ENCODE measurements at regions not wholly inside any gene's neighbourhood (a gene's known extent, or its start where the extent isn't known, plus 50 kb on each side); places are given as distances from the start of the nearest gene placed in this dataset.

- no peaks in the 10 kb centered on the region for H3K4me1 ChIP-seq
- WGBS, 5 donors, result 43 to 58% (median 48%) methylated on average over 3 of the region's 3 CpGs
- DNase-seq, result no peak
- H3K36me3 ChIP-seq, result no peaks in the 10 kb centered on the region
- intact Hi-C loops (cut with DNase I; ENCODE audit: low total_unique reads), result no loop called here
- peaks cover 0 to 7% (median 0%) of the 10 kb centered on the region in 7 donors for H3K27me3 ChIP-seq (replicated peaks in 1 of 7)
- no peak overlapping the region for H3K4me3 ChIP-seq
- no peak overlapping the region for H3K27ac ChIP-seq
- TF ChIP-seq POLR2AphosphoS5 (IDR thresholded peaks at IDR 0.05) (no peak), POLR2A (IDR thresholded peaks at IDR 0.05) (no peak)
- TF ChIP-seq, protein P1, sequence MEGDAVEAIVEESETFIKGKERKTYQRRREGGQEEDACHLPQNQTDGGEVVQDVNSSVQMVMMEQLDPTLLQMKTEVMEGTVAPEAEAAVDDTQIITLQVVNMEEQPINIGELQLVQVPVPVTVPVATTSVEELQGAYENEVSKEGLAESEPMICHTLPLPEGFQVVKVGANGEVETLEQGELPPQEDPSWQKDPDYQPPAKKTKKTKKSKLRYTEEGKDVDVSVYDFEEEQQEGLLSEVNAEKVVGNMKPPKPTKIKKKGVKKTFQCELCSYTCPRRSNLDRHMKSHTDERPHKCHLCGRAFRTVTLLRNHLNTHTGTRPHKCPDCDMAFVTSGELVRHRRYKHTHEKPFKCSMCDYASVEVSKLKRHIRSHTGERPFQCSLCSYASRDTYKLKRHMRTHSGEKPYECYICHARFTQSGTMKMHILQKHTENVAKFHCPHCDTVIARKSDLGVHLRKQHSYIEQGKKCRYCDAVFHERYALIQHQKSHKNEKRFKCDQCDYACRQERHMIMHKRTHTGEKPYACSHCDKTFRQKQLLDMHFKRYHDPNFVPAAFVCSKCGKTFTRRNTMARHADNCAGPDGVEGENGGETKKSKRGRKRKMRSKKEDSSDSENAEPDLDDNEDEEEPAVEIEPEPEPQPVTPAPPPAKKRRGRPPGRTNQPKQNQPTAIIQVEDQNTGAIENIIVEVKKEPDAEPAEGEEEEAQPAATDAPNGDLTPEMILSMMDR (IDR thresholded peaks at IDR 0.05 in 8 of 11, conservative IDR thresholded peaks at IDR 0.05 in 3 of 11), result no peak
- no peaks in the 10 kb centered on the region for H3K9me3 ChIP-seq
These were observed 234.7 kb downstream of the TTC32 start for GRCh38 chr2:19667085-19667484.

DNA sequence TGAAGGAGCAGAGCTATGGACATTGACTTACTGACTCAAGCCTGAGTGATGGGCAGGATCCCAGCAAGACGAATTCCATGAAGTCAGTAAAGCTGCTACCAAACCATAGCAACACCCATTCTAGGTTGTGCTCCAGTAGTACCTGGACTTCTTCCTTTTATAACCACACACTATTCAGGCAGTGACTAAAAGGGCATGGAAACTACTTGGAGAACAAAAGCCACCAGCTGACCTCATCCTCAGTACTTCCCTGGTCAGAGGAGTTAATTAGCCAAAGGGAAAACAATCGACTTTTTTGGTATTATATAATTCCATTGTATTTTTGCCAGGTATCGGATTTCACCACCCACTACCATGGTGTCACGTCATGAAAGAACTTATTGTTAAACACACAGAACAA lies 237.1 kb downstream of the TTC32 start:
- TF ChIP-seq POLR2A (IDR thresholded peaks at IDR 0.05), result no peak
- TF ChIP-seq, protein P1 (IDR thresholded peaks at IDR 0.05 in 8 of 11, conservative IDR thresholded peaks at IDR 0.05 in 3 of 11), result no peak
- no peak for TF ChIP-seq POLR2AphosphoS5 (IDR thresholded peaks at IDR 0.05)
- Histone ChIP-seq H3K9me3 (no peaks in the 10 kb centered on the region), H3K4me3 (no peak overlapping the region), H3K27me3 (replicated peaks in 1 of 7) (no peaks in the 10 kb centered on the region), H3K4me1 (no peaks in the 10 kb centered on the region), H3K36me3 (no peaks in the 10 kb centered on the region), H3K27ac (no peak overlapping the region)
- 73 to 84% (median 76%) methylated on average over 4 of the region's 4 CpGs for WGBS, 5 donors
- intact Hi-C loops (cut with DNase I; ENCODE audit: low total_unique reads), result no loop called here
- DNase-seq, result no peak

GRCh38 chr2:19659024-19659792 lies 242.6 kb downstream of the TTC32 start:
- Histone ChIP-seq H3K36me3 (no peaks in the 10 kb centered on the region), H3K9me3 (no peaks in the 10 kb centered on the region), H3K27ac (no peak overlapping the region), H3K27me3 (replicated peaks in 1 of 7) (no peaks in the 10 kb centered on the region), H3K4me1 (no peaks in the 10 kb centered on the region), H3K4me3 (no peak overlapping the region)
- intact Hi-C loops (cut with DNase I; ENCODE audit: low total_unique reads), result no loop called here
- TF ChIP-seq POLR2A (IDR thresholded peaks at IDR 0.05) (no peak), POLR2AphosphoS5 (IDR thresholded peaks at IDR 0.05) (no peak)
- TF ChIP-seq, protein P1 (IDR thresholded peaks at IDR 0.05 in 8 of 11, conservative IDR thresholded peaks at IDR 0.05 in 3 of 11), result no peak
- WGBS, 5 donors, result 68 to 80% (median 72%) methylated on average over 3 of the region's 3 CpGs
- DNase-seq, result no peak

DNA sequence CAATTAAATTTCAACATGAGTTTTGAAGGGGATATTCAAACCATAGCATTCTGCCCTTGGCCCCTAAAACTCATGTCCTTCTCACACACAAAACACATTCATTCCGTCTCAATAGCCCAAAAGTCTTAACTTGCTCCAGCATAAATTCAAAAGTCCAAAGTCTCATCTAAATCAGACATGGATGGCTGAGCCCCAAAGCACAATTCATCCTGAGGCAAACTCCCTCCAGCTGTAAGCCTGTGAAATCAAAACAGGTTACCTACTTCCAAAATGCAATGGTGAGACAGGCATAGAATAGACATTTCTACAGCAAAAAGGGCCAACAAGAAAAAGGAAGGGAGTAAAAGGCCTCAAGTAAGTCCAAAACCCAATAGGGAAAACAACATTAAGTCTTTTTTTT lies 245.8 kb downstream of the TTC32 start:
- intact Hi-C loops (cut with DNase I; ENCODE audit: low total_unique reads), result no loop called here
- no peak for TF ChIP-seq POLR2A (IDR thresholded peaks at IDR 0.05)
- TF ChIP-seq, protein P1 (IDR thresholded peaks at IDR 0.05 in 8 of 11, conservative IDR thresholded peaks at IDR 0.05 in 3 of 11), result no peak
- TF ChIP-seq POLR2AphosphoS5 (IDR thresholded peaks at IDR 0.05), result no peak
- WGBS, 5 donors, result 69 to 100% (median 82%) methylated on average over 1 of the region's 1 CpG
- Histone ChIP-seq H3K27me3 (replicated peaks in 1 of 7) (no peaks in the 10 kb centered on the region), H3K36me3 (no peaks in the 10 kb centered on the region), H3K4me3 (no peak overlapping the region), H3K4me1 (no peaks in the 10 kb centered on the region), H3K27ac (no peak overlapping the region), H3K9me3 (no peaks in the 10 kb centered on the region)
- no peak for DNase-seq
